RWPE1 (cell line): ENCODE measurements at regions not wholly inside any gene's neighbourhood (a gene's known extent, or its start where the extent isn't known, plus 50 kb on each side); places are given as distances from the start of the nearest gene placed in this dataset.
"Not testable (repeated sequence)": the region's sequence is repeated elsewhere in the genome, so short reads cannot be mapped to it uniquely, and the experiment has no call there.

Experiments
- CTCF ChIA-PET: fragments of 350-600 bp; sonication (Branson Sonifier 250); formaldehyde crosslinking; extraction: SDS; loops from one replicate; lab custom pipeline; 2021; lab: Yijun Ruan, JAX
- POLR2A ChIA-PET: fragments of 400-600 bp; formaldehyde crosslinking; extraction: SDS; loops from one replicate; lab custom pipeline; 2020; ENCODE audit warnings: antibody characterized with exemption; ENCODE audit not compliant: low non-redundant PET; lab: Yijun Ruan, JAX
- DNase-seq: peaks from one replicate; pipeline ENCODE4 v3.0.0; 2012; ENCODE audit warnings: low spot score
- H3K27ac ChIP-seq: fragments of 450-650 bp; 2 replicates; pipeline ENCODE4 v1.5.1; 2017
- TF ChIP-seq, protein P1 (sequence below): fragments of 450-650 bp; conservative IDR thresholded peaks from 2 replicates; pipeline ENCODE4 v1.5.1; 2017; ENCODE audit warnings: low read depth, mild to moderate bottlenecking

DNA sequence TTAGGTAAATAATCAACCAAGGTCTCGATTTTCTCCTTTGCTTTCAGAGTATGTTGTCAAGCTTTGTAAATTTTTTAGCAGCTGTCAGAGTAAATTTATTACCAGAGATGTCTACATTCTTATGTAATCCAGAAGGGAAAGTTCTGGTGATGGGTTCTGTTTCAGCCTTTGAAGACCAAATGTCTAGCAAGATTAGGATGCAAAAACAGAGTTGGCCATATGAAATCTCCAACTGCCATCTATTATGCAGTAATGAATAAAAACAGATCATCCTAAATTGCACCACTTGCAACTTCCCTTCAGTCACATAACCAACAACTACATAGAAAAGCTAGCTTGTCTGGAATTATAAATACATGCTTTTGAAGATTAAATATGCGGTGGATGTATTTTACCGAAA, 826.8 kb upstream of the KIF2B start:
- TF ChIP-seq, protein P1, sequence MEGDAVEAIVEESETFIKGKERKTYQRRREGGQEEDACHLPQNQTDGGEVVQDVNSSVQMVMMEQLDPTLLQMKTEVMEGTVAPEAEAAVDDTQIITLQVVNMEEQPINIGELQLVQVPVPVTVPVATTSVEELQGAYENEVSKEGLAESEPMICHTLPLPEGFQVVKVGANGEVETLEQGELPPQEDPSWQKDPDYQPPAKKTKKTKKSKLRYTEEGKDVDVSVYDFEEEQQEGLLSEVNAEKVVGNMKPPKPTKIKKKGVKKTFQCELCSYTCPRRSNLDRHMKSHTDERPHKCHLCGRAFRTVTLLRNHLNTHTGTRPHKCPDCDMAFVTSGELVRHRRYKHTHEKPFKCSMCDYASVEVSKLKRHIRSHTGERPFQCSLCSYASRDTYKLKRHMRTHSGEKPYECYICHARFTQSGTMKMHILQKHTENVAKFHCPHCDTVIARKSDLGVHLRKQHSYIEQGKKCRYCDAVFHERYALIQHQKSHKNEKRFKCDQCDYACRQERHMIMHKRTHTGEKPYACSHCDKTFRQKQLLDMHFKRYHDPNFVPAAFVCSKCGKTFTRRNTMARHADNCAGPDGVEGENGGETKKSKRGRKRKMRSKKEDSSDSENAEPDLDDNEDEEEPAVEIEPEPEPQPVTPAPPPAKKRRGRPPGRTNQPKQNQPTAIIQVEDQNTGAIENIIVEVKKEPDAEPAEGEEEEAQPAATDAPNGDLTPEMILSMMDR = no peak
- POLR2A ChIA-PET = no interaction called here
- no peak for DNase-seq
- CTCF ChIA-PET = no interaction called here
- no peak overlapping the region for H3K27ac ChIP-seq

DNA sequence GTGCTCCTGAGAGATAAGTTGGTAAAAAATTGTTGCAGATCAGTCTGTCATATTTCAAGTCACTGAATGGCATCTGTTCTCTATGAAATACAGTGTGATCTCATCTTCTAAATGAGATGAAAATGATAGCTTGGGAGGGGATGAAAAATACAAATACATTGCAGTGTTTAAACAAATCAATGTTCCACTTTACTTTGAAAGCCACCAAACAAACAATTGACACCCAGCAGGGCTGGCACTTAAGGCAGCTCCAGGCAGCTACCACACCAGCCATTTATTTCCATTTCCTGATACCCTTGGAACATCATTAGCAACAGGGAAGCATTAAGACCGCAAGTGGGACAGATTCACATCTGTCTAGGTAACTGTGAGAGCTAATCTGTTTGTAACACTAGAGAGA, 827.6 kb upstream of the KIF2B start:
- POLR2A ChIA-PET = no interaction called here
- CTCF ChIA-PET = no interaction called here
- no peak for DNase-seq
- H3K27ac ChIP-seq = no peak overlapping the region
- TF ChIP-seq, protein P1 = no peak

DNA sequence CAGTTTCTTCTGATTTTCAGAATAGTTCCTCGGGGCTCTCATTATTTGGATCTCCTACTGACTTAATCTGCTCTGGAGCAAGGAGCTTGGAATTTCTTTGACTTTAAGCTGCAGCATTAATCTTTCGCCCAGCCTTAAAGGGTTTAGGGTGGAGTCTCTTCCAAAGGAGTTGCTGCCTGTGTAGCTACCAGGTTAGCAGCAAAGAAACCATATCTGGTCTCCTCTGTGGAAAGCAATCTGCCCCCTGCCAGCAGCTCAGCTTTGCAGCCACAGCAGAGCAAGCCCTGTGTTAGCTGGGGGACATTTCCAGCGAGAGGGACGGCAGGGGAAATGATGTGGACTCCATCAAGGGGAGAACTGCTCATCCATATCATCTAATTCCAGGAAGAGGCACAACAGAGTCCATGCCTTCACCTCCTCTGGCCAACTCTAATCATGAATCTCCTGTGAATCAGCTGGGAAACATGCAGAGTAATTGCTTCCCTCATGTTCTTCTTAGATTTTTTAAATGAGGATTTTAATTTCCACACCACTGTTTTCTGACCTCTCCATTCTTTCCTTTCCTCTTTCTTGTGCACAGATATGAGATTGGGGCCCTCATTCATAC, 827.6 kb upstream of the CA10 start:
- POLR2A ChIA-PET = no interaction called here
- no peak for DNase-seq
- H3K27ac ChIP-seq = no peak overlapping the region
- TF ChIP-seq, protein P1 = no peak
- CTCF ChIA-PET = no interaction called here

DNA sequence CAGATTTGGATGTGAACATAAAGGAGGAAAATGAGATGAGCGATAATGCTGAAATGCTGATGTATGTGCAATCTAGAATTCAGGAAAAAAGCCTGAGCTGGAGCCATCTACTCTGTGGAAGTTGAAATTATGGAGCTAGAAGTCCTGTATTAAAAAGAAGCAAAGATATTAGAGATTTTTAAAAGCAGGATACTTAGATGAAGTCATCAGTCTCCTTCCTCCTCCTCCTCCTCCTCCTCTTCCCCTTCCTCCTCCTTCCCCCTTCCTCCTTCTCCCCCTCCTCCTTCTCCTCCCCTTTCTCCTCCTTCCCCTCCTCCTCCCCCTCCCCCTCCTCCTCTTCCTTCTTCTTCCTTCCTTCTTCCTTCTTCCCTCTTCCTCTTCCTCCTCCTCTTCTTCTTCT, 823.8 kb upstream of the CA10 start:
- POLR2A ChIA-PET = no interaction called here
- DNase-seq = no peak
- no peak overlapping the region for H3K27ac ChIP-seq
- CTCF ChIA-PET = no interaction called here
- TF ChIP-seq, protein P1 = no peak

DNA sequence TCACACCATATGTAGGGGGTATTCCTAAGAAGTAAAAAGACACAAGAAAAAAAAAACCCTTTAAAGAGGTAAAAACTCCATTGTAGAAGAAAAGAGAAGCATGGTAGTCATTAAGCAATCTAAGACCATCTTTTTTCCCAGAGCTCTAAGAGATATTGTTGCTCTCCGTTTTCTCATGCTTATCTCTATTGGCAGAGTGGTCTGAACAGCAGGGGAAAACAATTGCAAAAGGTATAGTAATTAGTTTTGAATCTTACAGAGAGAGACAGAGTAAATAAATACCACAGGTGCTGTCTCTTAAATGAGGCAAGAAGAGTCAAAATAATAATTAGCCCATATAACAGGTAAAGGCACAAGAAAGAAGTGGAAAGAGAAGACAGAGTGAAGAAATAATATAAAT, 821.4 kb upstream of the CA10 start:
- H3K27ac ChIP-seq = no peak overlapping the region
- CTCF ChIA-PET = no interaction called here
- POLR2A ChIA-PET = no interaction called here
- TF ChIP-seq, protein P1 = no peak
- DNase-seq = no peak

DNA sequence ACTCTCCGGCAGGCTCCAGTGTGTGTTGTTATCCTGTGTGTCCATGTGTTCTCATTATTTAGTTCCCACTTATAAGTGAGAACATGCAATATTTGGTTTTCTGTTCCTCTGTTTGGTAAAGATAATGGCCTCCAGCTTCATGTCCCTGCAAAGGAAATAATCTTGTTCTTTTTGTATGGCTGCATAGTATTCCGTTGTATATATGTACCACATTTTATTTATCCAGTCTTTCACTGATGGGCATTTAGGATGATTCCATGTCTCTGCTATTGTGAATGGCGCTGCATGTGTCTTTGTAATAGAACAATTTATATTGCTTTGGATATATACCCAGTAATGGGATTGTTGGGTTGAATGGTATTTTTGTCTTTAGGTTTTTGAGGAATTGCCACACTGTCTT, 807.3 kb upstream of the CA10 start:
- H3K27ac ChIP-seq = no peak overlapping the region
- CTCF ChIA-PET = no interaction called here
- POLR2A ChIA-PET = no interaction called here
- DNase-seq = no peak
- TF ChIP-seq, protein P1 = no peak

DNA sequence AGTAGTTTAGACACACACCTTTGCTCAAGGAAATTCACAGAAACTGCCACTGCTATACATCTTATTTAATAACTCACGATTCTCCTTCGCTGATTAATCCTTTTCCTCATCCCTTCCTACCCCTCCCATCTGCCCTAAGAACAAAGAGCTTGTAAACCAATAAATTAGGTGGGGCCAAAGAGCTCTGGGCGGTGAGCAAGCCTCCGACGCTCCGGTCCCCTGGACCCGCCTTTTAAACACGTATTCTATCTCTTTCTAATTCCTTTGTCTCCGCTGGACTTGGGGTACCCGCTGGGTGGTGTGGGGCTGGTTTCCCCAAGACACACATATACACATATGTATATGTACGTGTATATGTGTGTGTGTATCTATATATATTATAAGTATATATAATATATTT, 803.2 kb upstream of the CA10 start:
- DNase-seq, CTCF ChIA-PET, POLR2A ChIA-PET, H3K27ac ChIP-seq: not testable (repeated sequence)
